H1 (cell line): ENCODE measurements at regions not wholly inside any gene's neighbourhood (a gene's known extent, or its start where the extent isn't known, plus 50 kb on each side); places are given as distances from the start of the nearest gene placed in this dataset.

ENCODE experiments used
- CTCF ChIA-PET: fragments of 300-600 bp; sonication (Branson Sonifier 250); formaldehyde crosslinking; loops from one replicate; lab custom pipeline; 2021; ENCODE audit not compliant: partially characterized antibody; lab: Charles Lee
- POLR2A ChIA-PET: fragments of 300-600 bp; sonication (Branson Sonifier 250); formaldehyde crosslinking; loops from one replicate; lab custom pipeline; 2021; ENCODE audit warnings: inconsistent platforms; ENCODE audit not compliant: partially characterized antibody; lab: Charles Lee
- DNase-seq, 2 experiments: peaks; one replicate each; pipeline versions ENCODE4 v3.0.0 to v3.0.0-alpha.2; 2010 to 2022; ENCODE audit warnings: low spot score in 2 of 2, low read depth in 1 of 2, mixed read lengths in 1 of 2
- FAIRE-seq: peaks from 2 replicates; lab custom pipeline; 2011; peaks lifted over from hg19 to GRCh38; lab: Jason Lieb, UNC
- H2AFZ ChIP-seq: 2 replicates; pipeline ENCODE4 v1.8.1; 2012; ENCODE audit warnings: low read length, inconsistent platforms
- H2AK5ac ChIP-seq: 2 replicates; pipeline ENCODE4 v1.6.1; 2013; ENCODE audit warnings: low read depth, low read length
- H2BK120ac ChIP-seq: replicated peaks from 2 replicates; pipeline ENCODE3; 2013; ENCODE audit warnings: low read depth, low read length, inconsistent platforms
- H2BK12ac ChIP-seq: 2 replicates; pipeline ENCODE4 v1.6.1; 2013; ENCODE audit warnings: low read depth, low read length
- H2BK15ac ChIP-seq: 2 replicates; pipeline ENCODE4 v1.6.1; 2013; ENCODE audit warnings: low read length
- H2BK20ac ChIP-seq: 2 replicates; pipeline ENCODE4 v1.6.1; 2013; ENCODE audit warnings: low read length
- H2BK5ac ChIP-seq: 2 replicates; pipeline ENCODE4 v1.6.1; 2013; ENCODE audit warnings: low read depth, low read length
- H3K14ac ChIP-seq: 2 replicates; pipeline ENCODE4 v1.6.1; 2013; ENCODE audit warnings: inconsistent platforms; ENCODE audit not compliant: insufficient read length
- H3K18ac ChIP-seq: 2 replicates; pipeline ENCODE4 v1.6.1; 2013; ENCODE audit warnings: low read length; ENCODE audit errors: extremely low read depth
- H3K23ac ChIP-seq: 2 replicates; pipeline ENCODE4 v1.6.1; 2013; ENCODE audit warnings: inconsistent platforms; ENCODE audit not compliant: insufficient read length
- H3K23me2 ChIP-seq: 2 replicates; pipeline ENCODE4 v1.6.1; 2013; ENCODE audit warnings: low read depth, low read length
- H3K27ac ChIP-seq: 2 replicates; pipeline ENCODE4 v1.6.1; 2011; ENCODE audit warnings: low read depth, low read length, inconsistent platforms
- H3K27me3 ChIP-seq, 4 experiments: replicated peaks in 1 of 4; 1 replicate in 1 of 4; 2 replicates in 3 of 4; pipeline versions ENCODE4 v1.6.1 to v1.8.1; 2011 to 2013; ENCODE audit warnings: low read length in 3 of 4, mild to moderate bottlenecking in 3 of 4, inconsistent platforms in 2 of 4, mixed read lengths in 2 of 4, moderate library complexity in 1 of 4; ENCODE audit not compliant: control insufficient read depth in 3 of 4, insufficient read depth in 3 of 4; ENCODE audit errors: extremely low read depth in 1 of 4
- H3K36me3 ChIP-seq, 4 experiments: 2 replicates each; pipeline versions ENCODE4 v1.6.1 to v1.8.1; 2011 to 2013; ENCODE audit warnings: mild to moderate bottlenecking in 4 of 4, low read length in 3 of 4, moderate library complexity in 2 of 4, control low read depth in 1 of 4, inconsistent platforms in 1 of 4; ENCODE audit not compliant: insufficient read depth in 4 of 4, control insufficient read depth in 2 of 4
- H3K4ac ChIP-seq: replicated peaks from 2 replicates; pipeline ENCODE3; 2013; ENCODE audit warnings: low read length, low read depth, mixed read lengths, inconsistent platforms; ENCODE audit not compliant: insufficient read length
- H3K4me1 ChIP-seq, 4 experiments: replicated peaks in 1 of 4; 1 replicate in 1 of 4; 2 replicates in 3 of 4; pipeline versions ENCODE4 v1.6.1 to v1.8.1; 2011 to 2013; ENCODE audit warnings: low read length in 3 of 4, inconsistent platforms in 2 of 4, mixed read lengths in 1 of 4; ENCODE audit not compliant: insufficient read depth in 4 of 4, control insufficient read depth in 3 of 4
- H3K4me2 ChIP-seq, 2 experiments: 2 replicates each; pipeline versions ENCODE4 v1.6.1 to v1.8.1; 2011 to 2013; ENCODE audit warnings: low read depth in 2 of 2, low read length in 2 of 2, control low read depth in 1 of 2, inconsistent platforms in 1 of 2, mild to moderate bottlenecking in 1 of 2; ENCODE audit not compliant: insufficient read depth in 1 of 2
- H3K4me3 ChIP-seq, 4 experiments: fragments of 200-600, 300-600 bp in 1 of 4; sonication (generic), shearing (Covaris generic), sonication (Bioruptor Twin) in 1 of 4; 2 replicates each; pipeline versions ENCODE4 v1.5.1 to v1.8.1; 2011 to 2016; ENCODE audit warnings: low read length in 4 of 4, low read depth in 3 of 4, control low read depth in 2 of 4, inconsistent platforms in 2 of 4, mild to moderate bottlenecking in 2 of 4, mixed read lengths in 1 of 4, moderate library complexity in 1 of 4; ENCODE audit not compliant: insufficient read depth in 2 of 4; ENCODE audit errors: extremely low read depth in 1 of 4
- H3K56ac ChIP-seq: replicated peaks from 2 replicates; pipeline ENCODE3; 2013; ENCODE audit warnings: low read depth, mild to moderate bottlenecking, mixed read lengths, low read length, inconsistent platforms; ENCODE audit not compliant: insufficient read length
- H3K79me1 ChIP-seq: 2 replicates; pipeline ENCODE4 v1.6.1; 2013; ENCODE audit warnings: low read depth, low read length, control low read depth
- H3K79me2 ChIP-seq, 2 experiments: 2 replicates each; pipeline versions ENCODE4 v1.6.1 to v1.8.1; 2012 to 2013; ENCODE audit warnings: low read length in 2 of 2, mild to moderate bottlenecking in 2 of 2, inconsistent platforms in 1 of 2; ENCODE audit not compliant: insufficient read depth in 2 of 2, control insufficient read depth in 1 of 2
- H3K9ac ChIP-seq, 4 experiments: replicated peaks in 1 of 4; 1 replicate in 1 of 4; 2 replicates in 3 of 4; pipeline versions ENCODE4 v1.6.1 to v1.8.1; 2011 to 2013; ENCODE audit warnings: low read depth in 3 of 4, low read length in 3 of 4, control low read depth in 2 of 4, mild to moderate bottlenecking in 2 of 4, moderate library complexity in 2 of 4, inconsistent platforms in 1 of 4; ENCODE audit errors: extremely low read depth in 1 of 4
- H3K9me3 ChIP-seq, 2 experiments: 2 replicates each; pipeline versions ENCODE4 v1.6.1 to v1.8.1; 2012 to 2013; ENCODE audit warnings: mild to moderate bottlenecking in 2 of 2, moderate library complexity in 2 of 2, control low read depth in 1 of 2, inconsistent platforms in 1 of 2, low read depth in 1 of 2, low read length in 1 of 2, mixed read lengths in 1 of 2; ENCODE audit not compliant: insufficient read depth in 2 of 2
- H4K20me1 ChIP-seq, 2 experiments: replicated peaks in 1 of 2; 2 replicates each; pipeline versions ENCODE3 to v1.8.1; 2011 to 2013; ENCODE audit warnings: inconsistent platforms in 2 of 2, low read length in 2 of 2, mild to moderate bottlenecking in 1 of 2; ENCODE audit not compliant: insufficient read depth in 2 of 2, control insufficient read depth in 1 of 2
- H4K5ac ChIP-seq: 2 replicates; pipeline ENCODE4 v1.6.1; 2013; ENCODE audit warnings: low read length, low read depth, mixed read lengths, inconsistent platforms; ENCODE audit not compliant: insufficient read length
- H4K8ac ChIP-seq: 2 replicates; pipeline ENCODE4 v1.8.0; 2013; ENCODE audit warnings: mild to moderate bottlenecking, moderate library complexity, low read length, inconsistent platforms; ENCODE audit not compliant: insufficient read depth; ENCODE audit errors: extremely low read depth
- H4K91ac ChIP-seq: replicated peaks from 2 replicates; pipeline ENCODE3; 2013; ENCODE audit warnings: low read length, mixed read lengths, inconsistent platforms; ENCODE audit not compliant: insufficient read length
- SIX5 ChIP-seq: IDR thresholded peaks from 2 replicates; pipeline ENCODE4 v1.6.1; 2011; ENCODE audit warnings: mild to moderate bottlenecking, low read depth, low read length
- WGBS, 2 experiments: shearing (Covaris generic) in 1 of 2; methylation state at CpG; one replicate each; pipeline versions ENCODE4 v1.1.6 to v1.1.7; 2013 to 2015; ENCODE audit warnings: low lambda C conversion rate in 2 of 2, mixed read lengths in 2 of 2, inconsistent platforms in 1 of 2, low coverage in 1 of 2, missing lambda C conversion rate in 1 of 2; ENCODE audit not compliant: insufficient replicate concordance in 2 of 2, insufficient coverage in 1 of 2, insufficient read length in 1 of 2; ENCODE audit errors: extremely low coverage in 1 of 2, missing lambda C conversion rate in 1 of 2; 5-methylcytosine and 5-hydroxymethylcytosine counted together

DNA sequence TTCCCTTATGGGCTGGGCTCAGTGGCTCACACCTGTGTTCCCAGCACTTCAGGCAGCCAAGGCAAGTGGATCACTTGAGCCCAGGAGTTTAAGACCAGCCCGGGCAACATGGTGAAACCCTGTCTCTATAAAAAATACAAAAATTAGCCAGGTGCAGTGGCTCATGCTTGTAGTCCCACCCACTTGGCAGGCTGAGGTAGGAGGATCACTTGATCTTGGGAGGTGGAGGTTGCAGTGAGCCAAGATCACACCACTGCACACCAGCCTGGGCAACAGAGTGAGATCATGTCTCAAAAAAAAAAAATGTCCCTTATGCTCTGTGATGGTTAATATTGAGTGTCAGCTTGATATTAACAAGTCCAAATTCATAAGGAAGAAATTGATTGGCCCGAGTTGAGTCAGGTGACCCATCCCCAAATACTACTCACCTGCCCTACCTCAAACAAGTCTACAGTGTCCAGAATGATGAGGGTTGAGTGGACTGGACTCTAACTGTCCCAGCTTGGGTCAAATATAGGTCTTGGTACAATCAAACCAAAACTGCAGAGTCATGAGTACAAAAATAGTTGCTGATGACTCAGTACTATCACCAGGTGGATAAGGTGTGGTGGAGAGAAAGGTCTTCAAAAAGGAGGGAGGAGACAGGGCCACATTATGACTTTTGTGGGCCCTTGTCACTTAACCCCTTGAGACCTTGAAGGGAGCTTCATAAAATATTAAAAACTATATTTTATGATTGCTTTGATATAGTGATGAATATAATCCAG lies 161.0 kb downstream of the ZNF326 start:
- FAIRE-seq: no peak
- no peak overlapping the region for H3K14ac ChIP-seq
- POLR2A ChIA-PET: no interaction called here

More for the DNA sequence above, 161.0 kb downstream of the ZNF326 start:
- H3K4me3 ChIP-seq: no peak overlapping the region
- no peak overlapping the region for H3K18ac ChIP-seq
- H2BK120ac ChIP-seq: no peak overlapping the region
- no peaks in the 10 kb centered on the region; a peak in 2 of 7 replicates for H3K4me1 ChIP-seq
- no peak overlapping the region for H3K23ac ChIP-seq
- H2AK5ac ChIP-seq: no peak overlapping the region
- no peak overlapping the region for H2BK15ac ChIP-seq
- no peaks in the 10 kb centered on the region for H3K27me3 ChIP-seq
- H4K20me1 ChIP-seq: no peaks in the 10 kb centered on the region
- no peak overlapping the region for H3K9ac ChIP-seq
- 79% methylated on average over 2 of the region's 2 CpGs; no CpG with 5 or more reads in 1 of the 2 experiments for WGBS, 2 experiments
- no peak overlapping the region for H3K56ac ChIP-seq
- H3K23me2 ChIP-seq: no peaks in the 10 kb centered on the region
- no peak for DNase-seq
- no peak overlapping the region for H3K4ac ChIP-seq
- H2BK12ac ChIP-seq: no peak overlapping the region
- H2AFZ ChIP-seq: no peak overlapping the region
- no peak overlapping the region for H3K4me2 ChIP-seq
- H3K79me2 ChIP-seq: no peaks in the 10 kb centered on the region
- TF ChIP-seq SIX5: no peak
- CTCF ChIA-PET: interaction anchor here (0.6 to 0.8 kb wide), 2 partner anchors 341 to 415 kb away, joined by 3 read pairs; no protein-coding TSS in a partner anchor
- no peak overlapping the region for H4K91ac ChIP-seq
- H2BK20ac ChIP-seq: no peak overlapping the region
- no peak overlapping the region for H2BK5ac ChIP-seq
- H4K5ac ChIP-seq: no peak overlapping the region
- no peak overlapping the region for H3K27ac ChIP-seq
- H3K79me1 ChIP-seq: no peaks in the 10 kb centered on the region
- H3K9me3 ChIP-seq: no peaks in the 10 kb centered on the region
- no peak overlapping the region for H4K8ac ChIP-seq
- H3K36me3 ChIP-seq: no peaks in the 10 kb centered on the region
